ENCODE measurements at regions not wholly inside any gene's neighbourhood (a gene's known extent, or its start where the extent isn't known, plus 50 kb on each side); places are given as distances from the start of the nearest gene placed in this dataset.
"Not testable (repeated sequence)": the region's sequence is repeated elsewhere in the genome, so short reads cannot be mapped to it uniquely, and the experiment has no call there.

- dilution Hi-C loops (cut with MboI; ENCODE audit: extremely low pct_ligation_motif_present, low sequenced_read_pairs); FAIRE-seq; DNase-seq (ENCODE audit: low read depth, low spot score); H3K4me2 ChIP-seq (ENCODE audit: control insufficient read depth, extremely low read depth, insufficient read depth, low read depth, low read length); H3K79me2 ChIP-seq (ENCODE audit: control insufficient read depth, insufficient read depth, low read length); H3K36me3 ChIP-seq (ENCODE audit: control insufficient read depth in 2 of 2, extremely low read depth in 1 of 2, insufficient read depth in 2 of 2, low read length in 2 of 2); H3K4me1 ChIP-seq (ENCODE audit: control insufficient read depth, extremely low read depth, insufficient read depth, low read length); H2AFZ ChIP-seq (ENCODE audit: control insufficient read depth, low read length); H4K20me1 ChIP-seq (ENCODE audit: control insufficient read depth, extremely low read depth, insufficient read depth, low read length); H3K27me3 ChIP-seq (ENCODE audit: control insufficient read depth, extremely low read depth, insufficient read depth, low read length); H3K9me3 ChIP-seq (ENCODE audit: control insufficient read depth, low read depth, low read length); H3K27ac ChIP-seq (ENCODE audit: control insufficient read depth, insufficient read depth, low read length); H3K9me1 ChIP-seq (ENCODE audit: control insufficient read depth, extremely low read depth, insufficient read depth, low read length); H3K4me3 ChIP-seq (ENCODE audit: control insufficient read depth in 2 of 3, extremely low read depth in 1 of 3, insufficient read depth in 2 of 3, low read depth in 1 of 3, low read length in 3 of 3); H3K9ac ChIP-seq (ENCODE audit: control insufficient read depth, extremely low read depth, insufficient read depth, low read length): not testable (repeated sequence)
These were observed 180.9 kb downstream of the OTOP1 start for GRCh38 chr4:4045823-4046222.

- H3K4me3 ChIP-seq (ENCODE audit: control insufficient read depth in 2 of 3, extremely low read depth in 1 of 3, insufficient read depth in 2 of 3, low read depth in 1 of 3, low read length in 3 of 3); H3K27me3 ChIP-seq (ENCODE audit: control insufficient read depth, extremely low read depth, insufficient read depth, low read length); DNase-seq (ENCODE audit: low read depth, low spot score); FAIRE-seq; H3K9ac ChIP-seq (ENCODE audit: control insufficient read depth, extremely low read depth, insufficient read depth, low read length); dilution Hi-C loops (cut with MboI; ENCODE audit: extremely low pct_ligation_motif_present, low sequenced_read_pairs); H3K4me1 ChIP-seq (ENCODE audit: control insufficient read depth, extremely low read depth, insufficient read depth, low read length); H3K79me2 ChIP-seq (ENCODE audit: control insufficient read depth, insufficient read depth, low read length); H3K27ac ChIP-seq (ENCODE audit: control insufficient read depth, insufficient read depth, low read length); H2AFZ ChIP-seq (ENCODE audit: control insufficient read depth, low read length); H3K9me1 ChIP-seq (ENCODE audit: control insufficient read depth, extremely low read depth, insufficient read depth, low read length); H3K9me3 ChIP-seq (ENCODE audit: control insufficient read depth, low read depth, low read length); H3K36me3 ChIP-seq (ENCODE audit: control insufficient read depth in 2 of 2, extremely low read depth in 1 of 2, insufficient read depth in 2 of 2, low read length in 2 of 2); H4K20me1 ChIP-seq (ENCODE audit: control insufficient read depth, extremely low read depth, insufficient read depth, low read length); H3K4me2 ChIP-seq (ENCODE audit: control insufficient read depth, extremely low read depth, insufficient read depth, low read depth, low read length): not testable (repeated sequence)
These were observed 180.0 kb downstream of the OTOP1 start for GRCh38 chr4:4046686-4047085.

- H3K79me2 ChIP-seq (ENCODE audit: control insufficient read depth, insufficient read depth, low read length); H3K4me3 ChIP-seq (ENCODE audit: control insufficient read depth in 2 of 3, extremely low read depth in 1 of 3, insufficient read depth in 2 of 3, low read depth in 1 of 3, low read length in 3 of 3); H4K20me1 ChIP-seq (ENCODE audit: control insufficient read depth, extremely low read depth, insufficient read depth, low read length); H3K9ac ChIP-seq (ENCODE audit: control insufficient read depth, extremely low read depth, insufficient read depth, low read length); H3K4me2 ChIP-seq (ENCODE audit: control insufficient read depth, extremely low read depth, insufficient read depth, low read depth, low read length); H2AFZ ChIP-seq (ENCODE audit: control insufficient read depth, low read length); H3K27ac ChIP-seq (ENCODE audit: control insufficient read depth, insufficient read depth, low read length); H3K4me1 ChIP-seq (ENCODE audit: control insufficient read depth, extremely low read depth, insufficient read depth, low read length); H3K27me3 ChIP-seq (ENCODE audit: control insufficient read depth, extremely low read depth, insufficient read depth, low read length); dilution Hi-C loops (cut with MboI; ENCODE audit: extremely low pct_ligation_motif_present, low sequenced_read_pairs); FAIRE-seq; H3K36me3 ChIP-seq (ENCODE audit: control insufficient read depth in 2 of 2, extremely low read depth in 1 of 2, insufficient read depth in 2 of 2, low read length in 2 of 2); DNase-seq (ENCODE audit: low read depth, low spot score); H3K9me3 ChIP-seq (ENCODE audit: control insufficient read depth, low read depth, low read length); H3K9me1 ChIP-seq (ENCODE audit: control insufficient read depth, extremely low read depth, insufficient read depth, low read length): not testable (repeated sequence)
These were observed 179.5 kb downstream of the OTOP1 start for GRCh38 chr4:4047202-4047601.

- H3K36me3 ChIP-seq (ENCODE audit: control insufficient read depth in 2 of 2, extremely low read depth in 1 of 2, insufficient read depth in 2 of 2, low read length in 2 of 2); H3K9me3 ChIP-seq (ENCODE audit: control insufficient read depth, low read depth, low read length); H3K4me1 ChIP-seq (ENCODE audit: control insufficient read depth, extremely low read depth, insufficient read depth, low read length); H3K9ac ChIP-seq (ENCODE audit: control insufficient read depth, extremely low read depth, insufficient read depth, low read length); H3K9me1 ChIP-seq (ENCODE audit: control insufficient read depth, extremely low read depth, insufficient read depth, low read length); H3K79me2 ChIP-seq (ENCODE audit: control insufficient read depth, insufficient read depth, low read length); FAIRE-seq; H3K4me3 ChIP-seq (ENCODE audit: control insufficient read depth in 2 of 3, extremely low read depth in 1 of 3, insufficient read depth in 2 of 3, low read depth in 1 of 3, low read length in 3 of 3); DNase-seq (ENCODE audit: low read depth, low spot score); H4K20me1 ChIP-seq (ENCODE audit: control insufficient read depth, extremely low read depth, insufficient read depth, low read length); H2AFZ ChIP-seq (ENCODE audit: control insufficient read depth, low read length); H3K27ac ChIP-seq (ENCODE audit: control insufficient read depth, insufficient read depth, low read length); H3K27me3 ChIP-seq (ENCODE audit: control insufficient read depth, extremely low read depth, insufficient read depth, low read length); H3K4me2 ChIP-seq (ENCODE audit: control insufficient read depth, extremely low read depth, insufficient read depth, low read depth, low read length); dilution Hi-C loops (cut with MboI; ENCODE audit: extremely low pct_ligation_motif_present, low sequenced_read_pairs): not testable (repeated sequence)
These were observed 178.5 kb downstream of the OTOP1 start for GRCh38 chr4:4048227-4048626.

GRCh38 chr4:4050781-4051180 lies 175.9 kb downstream of the OTOP1 start:
- H4K20me1 ChIP-seq (ENCODE audit: control insufficient read depth, extremely low read depth, insufficient read depth, low read length); DNase-seq (ENCODE audit: low read depth, low spot score); H3K79me2 ChIP-seq (ENCODE audit: control insufficient read depth, insufficient read depth, low read length); H3K4me3 ChIP-seq (ENCODE audit: control insufficient read depth in 2 of 3, extremely low read depth in 1 of 3, insufficient read depth in 2 of 3, low read depth in 1 of 3, low read length in 3 of 3); H3K27me3 ChIP-seq (ENCODE audit: control insufficient read depth, extremely low read depth, insufficient read depth, low read length); H3K4me1 ChIP-seq (ENCODE audit: control insufficient read depth, extremely low read depth, insufficient read depth, low read length); dilution Hi-C loops (cut with MboI; ENCODE audit: extremely low pct_ligation_motif_present, low sequenced_read_pairs); H3K4me2 ChIP-seq (ENCODE audit: control insufficient read depth, extremely low read depth, insufficient read depth, low read depth, low read length); H3K27ac ChIP-seq (ENCODE audit: control insufficient read depth, insufficient read depth, low read length); H3K9ac ChIP-seq (ENCODE audit: control insufficient read depth, extremely low read depth, insufficient read depth, low read length); H3K36me3 ChIP-seq (ENCODE audit: control insufficient read depth in 2 of 2, extremely low read depth in 1 of 2, insufficient read depth in 2 of 2, low read length in 2 of 2); H3K9me1 ChIP-seq (ENCODE audit: control insufficient read depth, extremely low read depth, insufficient read depth, low read length); H3K9me3 ChIP-seq (ENCODE audit: control insufficient read depth, low read depth, low read length); FAIRE-seq; H2AFZ ChIP-seq (ENCODE audit: control insufficient read depth, low read length): not testable (repeated sequence)
